DOHH2 (cell line): ENCODE measurements at regions not wholly inside any gene's neighbourhood (a gene's known extent, or its start where the extent isn't known, plus 50 kb on each side); places are given as distances from the start of the nearest gene placed in this dataset.

Experiments used
- EZH2phosphoT487 ChIP-seq: fragments of 200-600 bp; sonication (generic); IDR thresholded peaks from 2 replicates; pipeline ENCODE4 v1.6.1; 2017; ENCODE audit warnings: borderline replicate concordance, mild to moderate bottlenecking, antibody characterized with exemption, low read length, moderate library complexity, mixed read lengths
- TF ChIP-seq, protein P1 (sequence below): fragments of 200-600 bp; sonication (generic); IDR thresholded peaks from one replicate; pipeline ENCODE4 v1.5.1; 2014; ENCODE audit warnings: antibody characterized with exemption, mild to moderate bottlenecking, low read depth, low read length; ENCODE audit not compliant: poor library complexity, severe bottlenecking

DNA sequence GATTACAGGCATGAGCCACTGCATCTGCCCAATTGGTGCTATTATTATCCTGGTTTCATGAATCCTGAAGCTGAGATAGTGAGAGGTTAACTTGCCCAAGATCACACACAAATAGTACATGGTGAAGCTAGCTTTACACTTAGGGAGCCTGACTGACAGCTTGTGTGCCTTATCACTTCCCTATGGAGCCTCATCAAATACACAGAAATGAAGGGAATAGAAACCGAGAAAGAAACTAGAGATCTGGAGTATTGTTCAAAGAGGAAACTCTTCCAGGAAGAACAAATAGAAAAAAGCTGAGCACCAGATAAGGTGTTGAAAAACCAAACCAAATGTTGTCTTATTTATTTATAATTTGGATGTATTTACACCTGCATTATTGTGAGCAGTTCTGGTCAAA is 155.0 kb upstream of the CITED2 start:
- TF ChIP-seq, protein P1, sequence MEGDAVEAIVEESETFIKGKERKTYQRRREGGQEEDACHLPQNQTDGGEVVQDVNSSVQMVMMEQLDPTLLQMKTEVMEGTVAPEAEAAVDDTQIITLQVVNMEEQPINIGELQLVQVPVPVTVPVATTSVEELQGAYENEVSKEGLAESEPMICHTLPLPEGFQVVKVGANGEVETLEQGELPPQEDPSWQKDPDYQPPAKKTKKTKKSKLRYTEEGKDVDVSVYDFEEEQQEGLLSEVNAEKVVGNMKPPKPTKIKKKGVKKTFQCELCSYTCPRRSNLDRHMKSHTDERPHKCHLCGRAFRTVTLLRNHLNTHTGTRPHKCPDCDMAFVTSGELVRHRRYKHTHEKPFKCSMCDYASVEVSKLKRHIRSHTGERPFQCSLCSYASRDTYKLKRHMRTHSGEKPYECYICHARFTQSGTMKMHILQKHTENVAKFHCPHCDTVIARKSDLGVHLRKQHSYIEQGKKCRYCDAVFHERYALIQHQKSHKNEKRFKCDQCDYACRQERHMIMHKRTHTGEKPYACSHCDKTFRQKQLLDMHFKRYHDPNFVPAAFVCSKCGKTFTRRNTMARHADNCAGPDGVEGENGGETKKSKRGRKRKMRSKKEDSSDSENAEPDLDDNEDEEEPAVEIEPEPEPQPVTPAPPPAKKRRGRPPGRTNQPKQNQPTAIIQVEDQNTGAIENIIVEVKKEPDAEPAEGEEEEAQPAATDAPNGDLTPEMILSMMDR: no peak
- no peak for TF ChIP-seq EZH2phosphoT487
